Stimulated activated naive CD4-positive, alpha-beta T cell (primary cell): ENCODE measurements at regions not wholly inside any gene's neighbourhood (a gene's known extent, or its start where the extent isn't known, plus 50 kb on each side); places are given as distances from the start of the nearest gene placed in this dataset.

Experiments used
- DNase-seq, 6 experiments: peaks; one replicate each; lab custom pipeline; 2025; lab: John Stamatoyannopoulos, UW

- no peak for DNase-seq
These were observed 157.7 kb upstream of the RASGEF1B start for GRCh38 chr4:81629366-81629765.

- no peak for DNase-seq
These were observed 156.8 kb upstream of the RASGEF1B start for GRCh38 chr4:81628489-81628888.

- no peak for DNase-seq
These were observed 155.9 kb upstream of the RASGEF1B start for GRCh38 chr4:81627590-81627989.

GRCh38 chr4:81626851-81627250 lies 155.1 kb upstream of the RASGEF1B start:
- DNase-seq, result no peak

GRCh38 chr4:81625422-81626417 lies 154.0 kb upstream of the RASGEF1B start:
- DNase-seq, result no peak

- no peak for DNase-seq
These were observed 151.7 kb upstream of the RASGEF1B start for GRCh38 chr4:81623434-81623833.

- DNase-seq, result no peak
These were observed 150.9 kb upstream of the RASGEF1B start for GRCh38 chr4:81622474-81623184.

- no peak for DNase-seq
These were observed 150.3 kb upstream of the RASGEF1B start for GRCh38 chr4:81622028-81622427.

GRCh38 chr4:81621490-81621889 lies 149.8 kb upstream of the RASGEF1B start:
- no peak for DNase-seq

- DNase-seq, result no peak
These were observed 148.7 kb upstream of the RASGEF1B start for GRCh38 chr4:81620442-81620841.

GRCh38 chr4:81617545-81617944 lies 145.8 kb upstream of the RASGEF1B start:
- DNase-seq, result no peak

GRCh38 chr4:81611221-81611620 lies 139.5 kb upstream of the RASGEF1B start:
- DNase-seq, result no peak

- no peak for DNase-seq
These were observed 138.1 kb upstream of the RASGEF1B start for GRCh38 chr4:81609844-81610243.

GRCh38 chr4:81607950-81608349 lies 136.2 kb upstream of the RASGEF1B start:
- no peak for DNase-seq

- no peak for DNase-seq
These were observed 135.2 kb upstream of the RASGEF1B start for GRCh38 chr4:81606801-81607501.

GRCh38 chr4:81606166-81606565 lies 134.5 kb upstream of the RASGEF1B start:
- no peak for DNase-seq

GRCh38 chr4:81605271-81605670 lies 133.6 kb upstream of the RASGEF1B start:
- no peak for DNase-seq

- DNase-seq, result no peak
These were observed 133.0 kb upstream of the RASGEF1B start for GRCh38 chr4:81604683-81605218.

- no peak for DNase-seq
These were observed 131.1 kb upstream of the RASGEF1B start for GRCh38 chr4:81602854-81603253.

GRCh38 chr4:81601358-81601694 lies 129.6 kb upstream of the RASGEF1B start:
- no peak for DNase-seq

GRCh38 chr4:81600520-81601357 lies 129.0 kb upstream of the RASGEF1B start:
- no peak for DNase-seq
